ENCODE measurements at regions not wholly inside any gene's neighbourhood (a gene's known extent, or its start where the extent isn't known, plus 50 kb on each side); places are given as distances from the start of the nearest gene placed in this dataset.

DNA sequence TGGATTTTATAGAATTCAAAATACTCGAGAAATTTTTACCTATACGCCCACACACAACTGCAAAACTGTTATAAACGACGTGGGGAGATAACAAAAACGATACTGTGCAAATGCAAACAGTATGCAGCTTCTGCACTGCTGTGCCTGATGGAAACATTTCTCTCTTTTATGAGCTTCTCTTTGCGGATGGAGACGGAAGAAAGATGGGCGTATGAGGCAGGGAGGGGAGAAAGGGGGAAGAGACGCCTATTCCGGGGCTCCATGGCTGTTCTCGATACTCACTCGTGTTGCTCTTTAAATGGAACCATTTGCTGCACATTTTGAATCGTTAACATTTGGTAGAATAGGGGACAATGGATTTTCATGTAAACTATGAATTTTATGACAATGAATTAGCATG is 69.1 kb upstream of the EXOC2 start:
- DNase-seq (ENCODE audit: low read depth): no peak

DNA sequence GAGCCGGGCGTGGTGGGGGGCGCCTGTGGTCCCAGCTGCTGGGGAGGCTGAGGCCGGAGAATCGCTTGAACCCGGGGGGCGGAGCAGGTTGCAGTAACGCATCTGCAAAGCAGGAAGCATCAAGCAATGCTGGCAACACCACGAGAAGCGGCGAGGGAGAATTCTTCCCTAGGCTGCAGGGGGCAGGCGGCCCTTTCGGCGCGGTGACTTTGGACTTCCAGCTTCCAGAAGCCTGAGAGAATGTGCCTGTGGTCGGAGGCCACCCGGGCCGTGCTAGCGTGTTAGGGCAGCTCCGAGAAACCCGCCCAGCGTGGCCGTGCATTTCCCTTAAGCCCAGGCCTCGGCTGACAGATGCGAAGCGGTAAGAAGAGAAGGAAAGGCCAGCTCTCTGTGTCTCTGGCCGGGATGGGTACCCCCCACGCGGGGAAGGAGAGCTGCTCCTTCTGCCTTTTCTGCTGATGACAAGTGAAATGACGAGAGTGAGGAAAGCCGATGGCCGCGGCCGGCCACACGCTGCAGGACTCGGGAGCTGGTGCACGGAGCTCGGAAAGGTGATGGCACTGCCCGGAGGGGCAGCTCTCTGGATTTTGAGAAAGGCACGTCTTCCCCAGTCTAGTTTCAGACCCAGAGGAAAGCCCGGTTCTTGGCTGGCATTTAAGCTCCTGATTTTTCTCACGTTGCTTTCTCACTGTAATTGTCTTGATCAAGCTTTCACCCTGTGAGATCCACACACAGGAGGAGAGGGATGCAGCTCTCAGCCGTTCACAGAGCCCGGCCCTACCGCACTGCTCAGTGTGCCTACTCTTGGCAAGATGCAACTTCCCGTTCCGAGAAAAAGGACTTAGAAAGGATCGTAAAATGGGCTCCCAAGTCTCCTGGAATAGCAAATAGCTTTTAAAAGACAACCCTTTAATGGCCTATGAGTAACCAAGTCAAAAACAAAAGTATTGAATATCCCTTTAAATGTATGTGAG is 68.3 kb upstream of the EXOC2 start:
- no peak for DNase-seq (ENCODE audit: low read depth)

DNA sequence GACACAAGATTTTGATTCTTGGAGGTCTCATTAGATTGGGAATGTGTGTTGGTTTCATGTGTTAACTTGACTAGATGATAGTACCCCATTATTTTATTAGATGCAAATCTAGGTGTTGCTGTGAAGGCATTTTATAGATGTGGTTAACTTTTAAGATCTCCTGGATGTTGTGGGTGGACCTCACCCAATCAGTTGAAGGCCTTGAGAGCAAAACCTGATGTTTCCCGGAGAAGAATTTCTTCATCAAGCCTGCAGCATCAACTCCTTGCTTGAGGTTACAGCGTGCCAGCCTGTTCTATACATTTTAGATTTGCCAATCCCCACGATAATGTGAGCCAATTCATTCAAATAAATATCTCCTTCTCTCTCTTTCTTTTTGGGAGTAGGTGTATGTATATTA is 66.8 kb upstream of the EXOC2 start:
- DNase-seq (ENCODE audit: low read depth): no peak

DNA sequence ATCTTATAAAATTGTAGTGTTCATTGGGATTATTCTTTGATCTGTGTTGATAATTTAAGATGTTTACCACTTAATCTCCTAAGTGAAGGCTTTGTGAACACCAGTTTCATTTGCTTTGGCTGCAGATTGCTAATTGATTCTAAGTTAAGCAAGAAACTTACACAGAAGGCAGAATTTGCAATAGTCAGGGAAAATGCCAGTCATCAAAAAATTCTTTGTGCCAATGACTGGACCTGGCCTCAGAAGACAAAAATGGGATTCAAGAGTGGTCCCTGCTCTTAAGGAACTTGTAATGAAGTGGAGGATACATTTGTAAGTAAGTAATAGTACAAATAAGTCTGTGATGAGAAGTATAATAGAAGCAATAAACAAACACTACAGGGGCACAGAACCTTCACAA is 63.3 kb upstream of the EXOC2 start:
- no peak for DNase-seq (ENCODE audit: low read depth)

DNA sequence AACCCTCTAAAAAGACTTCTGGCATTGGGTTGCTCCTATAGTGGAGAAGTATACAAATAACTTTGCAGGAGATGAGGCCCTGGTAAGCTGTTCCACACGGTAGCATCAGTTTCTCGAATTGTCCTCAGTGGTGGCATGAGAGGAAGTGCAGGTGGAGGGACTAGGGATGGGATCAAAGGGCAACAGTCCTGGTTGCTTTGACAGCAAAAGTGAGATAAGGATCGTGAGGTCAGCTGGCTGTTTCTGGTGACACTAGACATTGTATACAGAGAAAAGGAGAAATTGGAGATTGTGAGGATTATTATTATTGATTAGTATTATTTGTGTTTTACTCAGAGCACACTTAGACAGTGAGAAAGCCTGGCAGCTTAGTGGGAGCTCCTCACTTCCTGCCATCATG is 61.3 kb upstream of the EXOC2 start:
- no peak for DNase-seq (ENCODE audit: low read depth)

DNA sequence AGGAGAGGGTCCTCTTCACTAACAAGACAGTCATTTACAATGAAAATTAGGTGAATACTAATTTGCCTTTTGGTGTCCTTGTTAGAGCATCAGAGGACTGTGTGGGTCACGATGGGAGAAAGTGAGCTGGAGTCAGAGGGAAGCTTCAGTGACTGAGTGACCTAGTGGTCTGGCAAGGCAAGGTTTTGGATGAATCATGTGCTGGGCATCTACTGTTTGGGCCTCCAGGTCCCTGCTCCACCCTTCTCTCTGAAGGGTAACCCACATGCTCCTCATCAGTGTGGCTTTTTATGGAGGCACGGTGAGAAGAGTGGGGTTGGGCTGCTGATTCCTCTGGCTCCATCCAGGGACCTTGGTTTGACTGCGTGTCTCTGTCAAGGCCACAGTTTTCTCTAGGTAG is 60.5 kb upstream of the EXOC2 start:
- DNase-seq (ENCODE audit: low read depth): no peak

DNA sequence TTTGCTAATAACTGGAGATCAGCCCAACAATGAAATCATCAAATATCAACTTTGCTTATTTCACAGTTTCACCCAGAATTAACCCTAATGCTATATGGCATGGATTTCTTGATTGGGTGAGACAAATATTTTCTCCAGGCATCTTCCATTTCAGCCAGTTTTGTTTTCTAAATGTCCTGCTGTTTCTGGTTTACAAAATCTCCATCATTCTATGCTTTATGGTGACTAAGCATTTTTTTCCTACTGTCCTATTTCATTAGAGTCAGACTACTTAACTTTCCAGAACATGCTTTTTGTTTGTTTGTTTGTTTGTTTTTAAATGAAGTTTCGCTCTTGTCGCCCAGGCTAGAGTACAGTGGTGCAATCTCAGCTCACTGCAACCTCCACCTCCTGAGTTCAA is 59.5 kb upstream of the EXOC2 start:
- DNase-seq (ENCODE audit: low read depth): no peak

DNA sequence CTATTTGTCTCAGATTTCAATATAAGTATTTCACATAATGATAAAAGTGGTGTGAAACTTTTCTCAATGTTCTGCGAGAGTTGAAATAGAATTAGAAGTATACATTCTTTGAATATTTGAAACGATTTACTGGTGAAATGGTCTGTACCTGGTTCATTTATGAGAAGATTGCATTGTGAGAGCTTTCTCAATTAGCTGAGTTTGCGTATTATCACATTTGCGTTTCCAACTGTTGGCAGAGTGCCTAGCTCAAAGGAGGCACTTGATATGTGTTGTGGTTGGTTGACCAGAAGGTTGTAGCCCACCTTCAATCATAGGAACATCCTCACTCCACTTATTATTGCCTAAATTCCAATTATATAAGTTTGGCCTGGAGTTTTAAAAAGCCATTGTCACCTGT is 58.8 kb upstream of the EXOC2 start:
- DNase-seq (ENCODE audit: low read depth): no peak

DNA sequence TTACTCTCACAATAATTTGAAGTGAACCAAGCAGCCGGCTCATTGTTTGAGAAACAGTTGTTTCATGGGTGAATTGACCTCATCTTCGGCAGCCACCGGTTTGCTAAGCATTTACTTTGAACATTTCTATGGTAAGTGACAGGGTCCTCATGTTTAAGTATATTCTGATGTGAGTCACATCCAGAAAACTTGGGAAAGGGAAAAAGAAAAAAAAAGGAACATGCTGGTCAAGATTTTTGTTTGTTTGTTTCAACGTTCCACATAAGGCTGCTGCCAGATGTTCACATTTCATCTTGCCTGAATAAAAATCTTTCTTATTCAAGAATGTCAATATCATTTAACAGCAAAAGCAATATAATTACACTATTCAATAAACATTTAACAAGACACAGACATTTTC is 55.0 kb upstream of the EXOC2 start:
- no peak for DNase-seq (ENCODE audit: low read depth)

DNA sequence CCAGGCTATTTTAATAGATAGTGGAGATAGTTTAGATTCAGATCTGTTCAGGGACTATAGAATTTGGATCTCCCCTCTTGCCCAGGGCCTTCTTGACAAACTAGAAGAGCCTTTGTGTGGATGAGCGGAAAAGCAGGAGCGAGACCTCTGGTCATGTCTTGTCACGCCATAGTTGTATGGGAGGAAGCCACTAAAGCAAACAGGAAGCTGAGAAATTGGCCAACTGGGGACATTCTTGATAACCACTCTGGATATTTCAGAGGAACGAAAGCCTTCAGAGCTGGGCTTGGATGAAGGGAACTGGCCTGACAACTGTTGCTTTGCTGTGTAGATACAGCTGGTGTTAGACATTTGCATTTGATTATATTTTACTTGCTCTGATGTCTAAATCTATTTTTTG is 54.1 kb upstream of the EXOC2 start:
- no peak for DNase-seq (ENCODE audit: low read depth)

DNA sequence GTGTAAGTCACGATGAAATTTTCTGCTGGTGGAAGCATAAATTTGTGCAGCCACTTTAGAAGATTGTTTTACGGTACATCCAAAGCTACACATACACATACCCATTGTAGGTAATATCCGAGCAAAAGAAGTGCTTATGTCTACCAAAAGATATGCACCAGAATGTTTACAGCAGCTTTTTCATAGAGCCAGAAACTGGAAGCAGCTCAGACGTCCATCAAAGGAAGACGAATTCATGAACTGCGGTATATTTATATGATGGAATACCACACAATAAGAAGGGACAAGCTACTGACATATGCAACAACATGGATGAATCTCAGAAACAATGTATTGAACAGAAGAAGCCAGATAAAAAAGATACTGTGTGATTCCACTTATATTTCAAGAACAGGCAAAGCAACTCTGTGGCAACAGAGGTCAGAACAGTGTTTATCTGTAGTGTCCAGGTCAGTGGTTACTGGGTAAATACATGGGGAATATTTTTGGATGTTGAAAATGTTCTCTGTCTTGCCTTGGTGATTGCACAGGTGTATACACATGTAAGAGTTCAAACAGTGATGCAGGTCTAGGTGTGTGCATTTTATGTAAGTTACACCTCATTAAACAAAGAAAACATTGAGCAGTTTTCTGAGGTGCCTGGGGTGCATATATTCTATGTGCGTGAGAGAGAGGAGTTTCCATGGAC is 51.9 kb upstream of the EXOC2 start:
- no peak for DNase-seq (ENCODE audit: low read depth)

DNA sequence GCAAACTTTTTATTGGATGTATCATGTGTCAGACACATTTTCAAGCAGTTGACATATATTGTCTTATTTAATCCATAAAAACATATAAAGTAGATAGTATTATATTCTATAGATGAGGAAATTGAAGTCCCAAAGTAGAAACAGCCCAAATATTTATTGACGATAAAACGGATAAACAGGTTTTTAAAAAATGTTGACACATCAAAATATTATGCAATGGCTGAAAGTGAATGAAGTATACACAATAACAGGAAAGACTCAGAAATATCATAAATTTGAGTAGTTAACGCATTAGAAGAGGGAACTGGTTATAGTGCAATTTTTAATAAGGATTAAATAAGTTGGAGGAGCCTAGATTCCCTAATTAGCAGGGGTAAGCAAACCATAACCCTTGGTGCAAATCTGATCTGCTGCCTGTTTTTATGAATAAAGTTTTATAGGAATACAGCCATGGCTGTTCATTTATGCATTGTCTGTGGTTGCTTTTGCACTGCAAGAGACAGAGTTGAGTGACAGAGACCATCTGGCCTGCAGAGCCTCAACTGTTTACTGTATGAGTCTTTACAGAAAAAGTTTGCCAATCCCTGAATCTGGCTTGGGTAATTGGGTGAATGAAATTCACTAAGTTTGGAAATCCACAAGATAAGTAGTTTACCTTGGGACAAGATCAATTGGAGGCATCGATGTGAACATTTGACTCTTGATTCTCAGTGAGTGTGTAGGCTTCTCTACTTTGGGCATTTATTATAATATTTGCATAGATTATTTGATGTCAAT is 50.6 kb upstream of the EXOC2 start:
- no peak for DNase-seq (ENCODE audit: low read depth)
